HG03103 (cell line): ENCODE measurements at regions not wholly inside any gene's neighbourhood (a gene's known extent, or its start where the extent isn't known, plus 50 kb on each side); places are given as distances from the start of the nearest gene placed in this dataset.

ENCODE experiments used
- ATAC-seq: cut with Tn5 transposase; IDR thresholded peaks from one replicate; pipeline ENCODE4 v1.9.1; 2021; ENCODE audit warnings: low read depth; ENCODE audit not compliant: unreplicated experiment

- no peak for ATAC-seq
Measured at GRCh38 chr6:126147291-126147815, 161.0 kb downstream of the TRMT11 start.

- no peak for ATAC-seq
Measured at GRCh38 chr6:126148853-126149252, 162.5 kb downstream of the TRMT11 start.

- ATAC-seq, result no peak
Measured at GRCh38 chr6:126152372-126152745, 166.0 kb downstream of the TRMT11 start.

- no peak for ATAC-seq
Measured at GRCh38 chr6:126153661-126154060, 167.3 kb downstream of the TRMT11 start.

- peak; percentile 76 for ATAC-seq
Measured at GRCh38 chr6:126156973-126157372, 170.6 kb downstream of the TRMT11 start.

- no peak for ATAC-seq
Measured at GRCh38 chr6:126167726-126168125, 172.2 kb upstream of the CENPW start.

GRCh38 chr6:126170433-126170832, 169.5 kb upstream of the CENPW start:
- ATAC-seq, result no peak

GRCh38 chr6:126170978-126171382, 168.9 kb upstream of the CENPW start:
- ATAC-seq, result peak; percentile 86

GRCh38 chr6:126172131-126172530, 167.8 kb upstream of the CENPW start:
- no peak for ATAC-seq

- no peak for ATAC-seq
Measured at GRCh38 chr6:126173265-126173664, 166.7 kb upstream of the CENPW start.

GRCh38 chr6:126174697-126175096, 165.2 kb upstream of the CENPW start:
- no peak for ATAC-seq

- no peak for ATAC-seq
Measured at GRCh38 chr6:126175251-126175650, 164.7 kb upstream of the CENPW start.

- no peak for ATAC-seq
Measured at GRCh38 chr6:126176282-126176681, 163.6 kb upstream of the CENPW start.

- ATAC-seq, result no peak
Measured at GRCh38 chr6:126180585-126180984, 159.3 kb upstream of the CENPW start.

GRCh38 chr6:126181173-126181741, 158.7 kb upstream of the CENPW start:
- no peak for ATAC-seq

- ATAC-seq, result no peak
Measured at GRCh38 chr6:126181890-126182289, 158.0 kb upstream of the CENPW start.

- ATAC-seq, result no peak
Measured at GRCh38 chr6:126182650-126183311, 157.1 kb upstream of the CENPW start.

- ATAC-seq, result no peak
Measured at GRCh38 chr6:126185774-126186173, 154.1 kb upstream of the CENPW start.

GRCh38 chr6:126188279-126188909, 151.5 kb upstream of the CENPW start:
- no peak for ATAC-seq

- no peak for ATAC-seq
Measured at GRCh38 chr6:126195625-126196236, 144.2 kb upstream of the CENPW start.

GRCh38 chr6:126198631-126199030, 141.3 kb upstream of the CENPW start:
- no peak for ATAC-seq
